HCT116 (cell line): ENCODE measurements at regions not wholly inside any gene's neighbourhood (a gene's known extent, or its start where the extent isn't known, plus 50 kb on each side); places are given as distances from the start of the nearest gene placed in this dataset.

Experiments
- CEBPB ChIP-seq: IDR thresholded peaks from 2 replicates; pipeline ENCODE4 v1.6.1; 2012; ENCODE audit warnings: low read depth
- CTCF ChIP-seq, 3 experiments: fragments of 200-600 bp in 1 of 3; sonication (generic) in 1 of 3; IDR thresholded peaks in 2 of 3; conservative IDR thresholded peaks in 1 of 3; 2 replicates each; pipeline ENCODE4 v1.5.1; 2012 to 2017; ENCODE audit warnings: low read depth in 2 of 3, low read length in 2 of 3, antibody characterized with exemption in 1 of 3, borderline replicate concordance in 1 of 3, control low read depth in 1 of 3, mild to moderate bottlenecking in 1 of 3, mixed read lengths in 1 of 3, mixed run types in 1 of 3, moderate library complexity in 1 of 3; ENCODE audit not compliant: insufficient read depth in 1 of 3
- EGR1 ChIP-seq: IDR thresholded peaks from 2 replicates; pipeline ENCODE4 v1.6.1; 2012; ENCODE audit warnings: low read depth
- EZH2 ChIP-seq: fragments of 200-600 bp; sonication (generic); IDR thresholded peaks from 2 replicates; pipeline ENCODE4 v1.6.1; 2017; ENCODE audit warnings: antibody characterized with exemption, mixed run types
- EZH2phosphoT487 ChIP-seq: fragments of 200-600 bp; IDR thresholded peaks from 2 replicates; pipeline ENCODE4 v1.6.1; 2018; ENCODE audit warnings: antibody characterized with exemption, borderline replicate concordance
- POLR2A ChIP-seq: IDR thresholded peaks from 2 replicates; pipeline ENCODE4 v1.7.0; 2011; ENCODE audit warnings: borderline replicate concordance; ENCODE audit not compliant: insufficient read depth, insufficient read length; ENCODE audit errors: extremely low read depth
- POLR2AphosphoS5 ChIP-seq: IDR thresholded peaks from 2 replicates; pipeline ENCODE4 v1.6.1; 2011; ENCODE audit warnings: mild to moderate bottlenecking, low read depth, low read length, moderate library complexity
- RAD21 ChIP-seq: IDR thresholded peaks from 2 replicates; pipeline ENCODE4 v1.6.1; 2012; ENCODE audit warnings: low read depth, mild to moderate bottlenecking
- SP1 ChIP-seq: IDR thresholded peaks from 2 replicates; pipeline ENCODE4 v1.6.1; 2012; ENCODE audit warnings: low read depth
- TCF7L2 ChIP-seq: IDR thresholded peaks from 2 replicates; pipeline ENCODE4 v1.7.0; 2011; ENCODE audit warnings: borderline replicate concordance, inconsistent platforms; ENCODE audit not compliant: insufficient read depth, insufficient read length; ENCODE audit errors: extremely low read depth
- YY1 ChIP-seq: IDR thresholded peaks from 2 replicates; pipeline ENCODE4 v1.6.1; 2011; ENCODE audit warnings: low read length, low read depth, moderate library complexity, mild to moderate bottlenecking; ENCODE audit not compliant: insufficient replicate concordance; ENCODE audit errors: extremely low read depth
- ZNF274 ChIP-seq: fragments of 200-500 bp; sonication (Bioruptor generic); IDR thresholded peaks from 2 replicates; pipeline ENCODE4 v1.6.1; 2014; ENCODE audit warnings: mild to moderate bottlenecking, low read depth, low read length, inconsistent platforms

- no peak for TF ChIP-seq CTCF (IDR thresholded peaks at IDR 0.05 in 2 of 3, conservative IDR thresholded peaks at IDR 0.05 in 1 of 3; ENCODE audit: borderline replicate concordance in 1 of 3, insufficient read depth in 1 of 3, low read depth in 2 of 3, low read length in 2 of 3)
- TF ChIP-seq YY1: no peak
- TF ChIP-seq POLR2AphosphoS5: no peak
- no peak for TF ChIP-seq EZH2phosphoT487
- TF ChIP-seq TCF7L2: no peak
- TF ChIP-seq SP1: no peak
- no peak for TF ChIP-seq POLR2A
- no peak for TF ChIP-seq EGR1
- no peak for TF ChIP-seq RAD21
- TF ChIP-seq EZH2: no peak
- no peak for TF ChIP-seq ZNF274
- TF ChIP-seq CEBPB: no peak
Observed at GRCh38 chr1:199522338-199522737, 505.2 kb upstream of the NR5A2 start.
